Mesendoderm (in vitro differentiated cells): ENCODE measurements at regions not wholly inside any gene's neighbourhood (a gene's known extent, or its start where the extent isn't known, plus 50 kb on each side); places are given as distances from the start of the nearest gene placed in this dataset.
"Not testable (repeated sequence)": the region's sequence is repeated elsewhere in the genome, so short reads cannot be mapped to it uniquely, and the experiment has no call there.

ENCODE experiments used
- DNase-seq: peaks from one replicate; pipeline ENCODE4 v3.0.0; 2013
- H2AK5ac ChIP-seq: 2 replicates; pipeline ENCODE4 v1.6.1; 2013; ENCODE audit warnings: low read length, inconsistent platforms
- H2BK120ac ChIP-seq: 2 replicates; pipeline ENCODE4 v1.6.1; 2013; ENCODE audit warnings: low read depth, mild to moderate bottlenecking, low read length, moderate library complexity, mixed read lengths
- H2BK15ac ChIP-seq: replicated peaks from 2 replicates; pipeline ENCODE4 v1.6.1; 2013; ENCODE audit warnings: low read depth, mild to moderate bottlenecking, moderate library complexity
- H2BK5ac ChIP-seq: 2 replicates; pipeline ENCODE4 v1.6.1; 2013; ENCODE audit warnings: low read length, inconsistent platforms
- H3K18ac ChIP-seq: 2 replicates; pipeline ENCODE4 v1.6.1; 2013; ENCODE audit warnings: mild to moderate bottlenecking, low read length, mixed read lengths
- H3K23ac ChIP-seq: one replicate; pipeline ENCODE4 v1.6.1; 2013; ENCODE audit warnings: low read length
- H3K27ac ChIP-seq: 2 replicates; pipeline ENCODE4 v1.5.1; 2013; ENCODE audit warnings: low read depth, mild to moderate bottlenecking, inconsistent platforms, low read length, moderate library complexity
- H3K27me3 ChIP-seq: 2 replicates; pipeline ENCODE4 v1.6.1; 2013; ENCODE audit warnings: low read length, control low read depth, mild to moderate bottlenecking, inconsistent platforms; ENCODE audit not compliant: insufficient read depth, poor library complexity
- H3K36me3 ChIP-seq: 2 replicates; pipeline ENCODE4 v1.6.1; 2013; ENCODE audit warnings: low read length, inconsistent platforms; ENCODE audit not compliant: control insufficient read depth, insufficient read depth
- H3K4ac ChIP-seq: one replicate; pipeline ENCODE4 v1.6.1; 2013; ENCODE audit warnings: low read depth, mild to moderate bottlenecking, low read length, moderate library complexity
- H3K4me1 ChIP-seq: 2 replicates; pipeline ENCODE4 v1.6.1; 2013; ENCODE audit warnings: low read depth, low read length, inconsistent platforms; ENCODE audit not compliant: control insufficient read depth
- H3K4me2 ChIP-seq: 2 replicates; pipeline ENCODE4 v1.6.1; 2013; ENCODE audit warnings: low read length
- H3K4me3 ChIP-seq: 2 replicates; pipeline ENCODE4 v1.5.1; 2013; ENCODE audit warnings: mild to moderate bottlenecking, low read length
- H3K56ac ChIP-seq: one replicate; pipeline ENCODE4 v1.6.1; 2013; ENCODE audit warnings: low read length
- H3K79me1 ChIP-seq: 2 replicates; pipeline ENCODE4 v1.6.1; 2013; ENCODE audit warnings: low read length, inconsistent platforms
- H3K79me2 ChIP-seq: 2 replicates; pipeline ENCODE4 v1.6.1; 2013; ENCODE audit warnings: mild to moderate bottlenecking, low read length; ENCODE audit not compliant: control insufficient read depth, insufficient read depth
- H3K9ac ChIP-seq: 2 replicates; pipeline ENCODE4 v1.6.1; 2013; ENCODE audit warnings: low read length, inconsistent platforms
- H4K5ac ChIP-seq: one replicate; pipeline ENCODE4 v1.6.1; 2013; ENCODE audit warnings: low read length
- H4K8ac ChIP-seq: one replicate; pipeline ENCODE4 v1.6.1; 2013; ENCODE audit warnings: low read depth, mild to moderate bottlenecking, control low read depth, low read length, moderate library complexity
- WGBS: extraction: QIAGEN DNeasy Blood & Tissue Kit; methylation state at CpG from one replicate; pipeline ENCODE4 v1.1.7; 2013; ENCODE audit warnings: low lambda C conversion rate, missing lambda C conversion rate; ENCODE audit not compliant: insufficient coverage; ENCODE audit errors: extremely low coverage; 5-methylcytosine and 5-hydroxymethylcytosine counted together

- H2BK120ac ChIP-seq = no peak overlapping the region
- no peak overlapping the region for H4K8ac ChIP-seq
- WGBS = no CpG with 5 or more reads among the region's 4 CpGs
- H4K5ac ChIP-seq = no peak overlapping the region
- H3K27ac ChIP-seq = no peak overlapping the region
- no peak overlapping the region for H3K4me3 ChIP-seq
- no peak overlapping the region for H3K23ac ChIP-seq
- no peak overlapping the region for H3K9ac ChIP-seq
- no peak overlapping the region for H2BK15ac ChIP-seq
- no peaks in the 10 kb centered on the region for H3K27me3 ChIP-seq
- H3K4ac ChIP-seq = no peak overlapping the region
- H3K36me3 ChIP-seq = no peaks in the 10 kb centered on the region
- no peak overlapping the region for H3K4me2 ChIP-seq
- no peaks in the 10 kb centered on the region for H3K4me1 ChIP-seq
- H3K79me1 ChIP-seq = no peaks in the 10 kb centered on the region
- no peak overlapping the region for H2BK5ac ChIP-seq
- H2AK5ac ChIP-seq = no peak overlapping the region
- no peaks in the 10 kb centered on the region for H3K79me2 ChIP-seq
- H3K18ac ChIP-seq = no peak overlapping the region
- DNase-seq = no peak
- H3K56ac ChIP-seq = no peak overlapping the region
These were observed 592.3 kb downstream of the TRIB2 start for GRCh38 chr2:13308989-13309388.

- no peak overlapping the region for H3K9ac ChIP-seq
- no peak overlapping the region for H3K56ac ChIP-seq
- H3K79me2 ChIP-seq = no peaks in the 10 kb centered on the region
- H3K18ac ChIP-seq = no peak overlapping the region
- H3K27me3 ChIP-seq = no peaks in the 10 kb centered on the region
- no peak overlapping the region for H4K5ac ChIP-seq
- no peaks in the 10 kb centered on the region for H3K4me1 ChIP-seq
- no peak for DNase-seq
- H2AK5ac ChIP-seq = no peak overlapping the region
- no peak overlapping the region for H2BK120ac ChIP-seq
- H2BK5ac ChIP-seq = no peak overlapping the region
- H2BK15ac ChIP-seq = no peak overlapping the region
- no CpG with 5 or more reads among the region's 2 CpGs for WGBS
- H3K36me3 ChIP-seq = no peaks in the 10 kb centered on the region
- no peak overlapping the region for H3K27ac ChIP-seq
- no peaks in the 10 kb centered on the region for H3K79me1 ChIP-seq
- H3K4ac ChIP-seq = no peak overlapping the region
- no peak overlapping the region for H3K4me3 ChIP-seq
- no peak overlapping the region for H4K8ac ChIP-seq
- H3K4me2 ChIP-seq = no peak overlapping the region
- H3K23ac ChIP-seq = no peak overlapping the region
These were observed 615.3 kb downstream of the TRIB2 start for GRCh38 chr2:13332060-13332459.

- H2BK15ac ChIP-seq, H3K27ac ChIP-seq, H3K36me3 ChIP-seq, H3K27me3 ChIP-seq, H3K56ac ChIP-seq, H2AK5ac ChIP-seq, H3K79me2 ChIP-seq, H3K4ac ChIP-seq, H3K9ac ChIP-seq, H3K4me3 ChIP-seq, H3K4me1 ChIP-seq, H2BK120ac ChIP-seq, H3K4me2 ChIP-seq, H4K5ac ChIP-seq, H4K8ac ChIP-seq, H3K18ac ChIP-seq, H2BK5ac ChIP-seq, H3K23ac ChIP-seq, H3K79me1 ChIP-seq: not testable (repeated sequence)
- peak; percentile 11 for DNase-seq
These were observed 617.3 kb downstream of the TRIB2 start for GRCh38 chr2:13334071-13334470.

GRCh38 chr2:13334545-13334944, 617.8 kb downstream of the TRIB2 start:
- no peak overlapping the region for H3K27ac ChIP-seq

GRCh38 chr2:13335862-13336535, 619.3 kb downstream of the TRIB2 start:
- Histone ChIP-seq H3K4me3 (no peak overlapping the region), H3K23ac (no peak overlapping the region), H2BK15ac (no peak overlapping the region), H3K4ac (no peak overlapping the region), H3K36me3 (no peaks in the 10 kb centered on the region), H2AK5ac (no peak overlapping the region), H2BK120ac (no peak overlapping the region), H3K79me2 (no peaks in the 10 kb centered on the region), H3K27ac (no peak overlapping the region), H4K5ac (no peak overlapping the region), H3K4me2 (no peak overlapping the region), H2BK5ac (no peak overlapping the region), H3K79me1 (no peaks in the 10 kb centered on the region), H3K18ac (no peak overlapping the region), H3K27me3 (no peaks in the 10 kb centered on the region), H3K4me1 (no peaks in the 10 kb centered on the region), H3K9ac (no peak overlapping the region), H3K56ac (no peak overlapping the region), H4K8ac (no peak overlapping the region)
- DNase-seq = no peak
- no CpG with 5 or more reads among the region's 2 CpGs for WGBS

More at GRCh38 chr2:13334545-13334944, 617.8 kb downstream of the TRIB2 start:
- no peak overlapping the region for H2BK15ac ChIP-seq
- no peak overlapping the region for H2BK5ac ChIP-seq
- no peak overlapping the region for H4K5ac ChIP-seq
- no peak overlapping the region for H3K18ac ChIP-seq
- no peak overlapping the region for H3K4me2 ChIP-seq
- H3K56ac ChIP-seq = no peak overlapping the region
- H3K23ac ChIP-seq = no peak overlapping the region
- no peak overlapping the region for H3K4ac ChIP-seq
- H4K8ac ChIP-seq = no peak overlapping the region
- H3K4me3 ChIP-seq = no peak overlapping the region
- no peaks in the 10 kb centered on the region for H3K36me3 ChIP-seq
- no peak overlapping the region for H3K9ac ChIP-seq
- DNase-seq = no peak
- no peak overlapping the region for H2BK120ac ChIP-seq
- H3K27me3 ChIP-seq = no peaks in the 10 kb centered on the region
- H3K4me1 ChIP-seq = no peaks in the 10 kb centered on the region
- H2AK5ac ChIP-seq = no peak overlapping the region
- H3K79me1 ChIP-seq = no peaks in the 10 kb centered on the region
- no peaks in the 10 kb centered on the region for H3K79me2 ChIP-seq

- Histone ChIP-seq H3K79me2 (no peaks in the 10 kb centered on the region), H3K27ac (no peak overlapping the region), H2BK5ac (no peak overlapping the region), H4K8ac (no peak overlapping the region), H3K9ac (no peak overlapping the region), H4K5ac (no peak overlapping the region), H3K4me1 (no peaks in the 10 kb centered on the region), H3K56ac (no peak overlapping the region), H3K4me3 (no peak overlapping the region), H3K79me1 (no peaks in the 10 kb centered on the region), H2AK5ac (no peak overlapping the region), H3K4me2 (no peak overlapping the region), H3K18ac (no peak overlapping the region), H2BK120ac (no peak overlapping the region), H2BK15ac (no peak overlapping the region), H3K23ac (no peak overlapping the region), H3K4ac (no peak overlapping the region), H3K27me3 (no peaks in the 10 kb centered on the region), H3K36me3 (no peaks in the 10 kb centered on the region)
- no CpG with 5 or more reads among the region's 2 CpGs for WGBS
- no peak for DNase-seq
These were observed 634.3 kb downstream of the TRIB2 start for GRCh38 chr2:13351068-13351467.
